Testis (tissue), 2 donors: ENCODE measurements at regions not wholly inside any gene's neighbourhood (a gene's known extent, or its start where the extent isn't known, plus 50 kb on each side); places are given as distances from the start of the nearest gene placed in this dataset.
A peak's percentile ranks its signal among the peaks of the same experiment; 100 is the strongest.

ENCODE experiments used
- DNase-seq: peaks from one replicate; pipeline ENCODE4 v3.0.0-alpha.2; 2019
- H3K27ac ChIP-seq, 2 donors: fragments of 200-600 bp; sonication (generic); one replicate each; pipeline ENCODE4 v1.5.1; 2019
- H3K27me3 ChIP-seq: fragments of 200-600 bp; sonication (generic); one replicate; pipeline ENCODE4 v1.5.1; 2019
- H3K36me3 ChIP-seq: fragments of 200-600 bp; sonication (generic); one replicate; pipeline ENCODE4 v1.5.1; 2017; ENCODE audit warnings: low read depth; ENCODE audit errors: missing control alignments
- H3K4me1 ChIP-seq: fragments of 200-600 bp; sonication (generic); one replicate; pipeline ENCODE4 v1.5.1; 2019
- H3K4me3 ChIP-seq, 2 donors: fragments of 200-600 bp; sonication (generic); one replicate each; pipeline ENCODE4 v1.5.1; 2017 to 2019
- H3K9me3 ChIP-seq: fragments of 200-600 bp; sonication (generic); one replicate; pipeline ENCODE4 v1.5.1; 2017
- CTCF ChIP-seq, 3 experiments: fragments of 450-650 bp in 2 of 3; fragments of 200-600 bp in 1 of 3; sonication (generic) in 1 of 3; IDR thresholded peaks; one replicate each; pipeline ENCODE4 v1.5.1; 2016 to 2019; ENCODE audit warnings: antibody characterized with exemption in 3 of 3, mild to moderate bottlenecking in 2 of 3, moderate library complexity in 1 of 3
- POLR2A ChIP-seq: fragments of 450-650 bp; IDR thresholded peaks from one replicate; pipeline ENCODE4 v1.6.1; 2017; ENCODE audit warnings: antibody characterized with exemption, mild to moderate bottlenecking, moderate library complexity
- WGBS, 2 donors: methylation state at CpG; one replicate each; pipeline ENCODE4 v1.1.5; 2018; 5-methylcytosine and 5-hydroxymethylcytosine counted together
- intact Hi-C: fragments of 100-400 bp; cut with DNase I; formaldehyde crosslinking; loops from one replicate; pipeline ENCODE4 v1.15.1; 2023; ENCODE audit warnings: low total_unique reads

GRCh38 chr10:46223626-46224413 is 63.0 kb upstream of the ANTXRL start:
- no peak overlapping the region for H3K27ac ChIP-seq
- no peaks in the 10 kb centered on the region for H3K4me1 ChIP-seq
- 93 to 95% methylated on average over 6 to 10 of the region's 10 CpGs for WGBS, 2 donors
- no peak overlapping the region for H3K4me3 ChIP-seq
- H3K9me3 ChIP-seq = no peaks in the 10 kb centered on the region
- H3K27me3 ChIP-seq = no peaks in the 10 kb centered on the region
- H3K36me3 ChIP-seq = no peaks in the 10 kb centered on the region
- TF ChIP-seq CTCF (IDR thresholded peaks at IDR 0.05) = no peak
- TF ChIP-seq POLR2A = no peak
- intact Hi-C loops = no loop called here
- no peak for DNase-seq

- H3K4me1 ChIP-seq = no peaks in the 10 kb centered on the region
- no peaks in the 10 kb centered on the region for H3K27me3 ChIP-seq
- no peak overlapping the region for H3K27ac ChIP-seq
- 90 to 100% methylated on average over 2 of the region's 2 CpGs for WGBS, 2 donors
- no peak overlapping the region for H3K4me3 ChIP-seq
- H3K36me3 ChIP-seq = no peaks in the 10 kb centered on the region
- no peaks in the 10 kb centered on the region for H3K9me3 ChIP-seq
- TF ChIP-seq CTCF (IDR thresholded peaks at IDR 0.05) = no peak
- no peak for TF ChIP-seq POLR2A
- intact Hi-C loops = no loop called here
- DNase-seq = peak; percentile 9
These were observed 62.4 kb upstream of the ANTXRL start for GRCh38 chr10:46224414-46224682.

- intact Hi-C loops = no loop called here
- DNase-seq = peak; percentile 9
- H3K27me3 ChIP-seq = no peaks in the 10 kb centered on the region
- 44 to 83% methylated on average over 2 to 5 of the region's 5 CpGs for WGBS, 2 donors
- no peaks in the 10 kb centered on the region for H3K4me1 ChIP-seq
- no peak overlapping the region for H3K27ac ChIP-seq
- no peaks in the 10 kb centered on the region for H3K36me3 ChIP-seq
- TF ChIP-seq CTCF (IDR thresholded peaks at IDR 0.05) = no peak
- no peak for TF ChIP-seq POLR2A
- H3K9me3 ChIP-seq = no peaks in the 10 kb centered on the region
- no peak overlapping the region for H3K4me3 ChIP-seq
These were observed 61.2 kb upstream of the ANTXRL start for GRCh38 chr10:46225597-46225996.

- WGBS, 2 donors = 66 to 86% methylated on average over 1 to 2 of the region's 2 CpGs
- DNase-seq = peak; percentile 5
- no peak for TF ChIP-seq CTCF (IDR thresholded peaks at IDR 0.05)
- no peak for TF ChIP-seq POLR2A
These were observed 60.6 kb upstream of the ANTXRL start for GRCh38 chr10:46226232-46226631.

GRCh38 chr10:46226900-46227558 is 59.8 kb upstream of the ANTXRL start:
- Histone ChIP-seq H3K27me3 (no peaks in the 10 kb centered on the region), H3K36me3 (no peaks in the 10 kb centered on the region), H3K4me1 (no peaks in the 10 kb centered on the region), H3K27ac (no peak overlapping the region), H3K9me3 (no peaks in the 10 kb centered on the region), H3K4me3 (no peak overlapping the region)
- TF ChIP-seq CTCF (IDR thresholded peaks at IDR 0.05) = no peak
- TF ChIP-seq POLR2A = no peak
- intact Hi-C loops = no loop called here
- WGBS, 2 donors = 79 to 82% methylated on average over 6 to 7 of the region's 7 CpGs
- DNase-seq = peak; percentile 13

More at GRCh38 chr10:46226232-46226631, 60.6 kb upstream of the ANTXRL start:
- H3K27me3 ChIP-seq = no peaks in the 10 kb centered on the region
- H3K4me1 ChIP-seq = no peaks in the 10 kb centered on the region
- H3K9me3 ChIP-seq = no peaks in the 10 kb centered on the region
- H3K4me3 ChIP-seq = no peak overlapping the region
- no peaks in the 10 kb centered on the region for H3K36me3 ChIP-seq
- no peak overlapping the region for H3K27ac ChIP-seq
- intact Hi-C loops = no loop called here
